COLO668 (cell line): ENCODE measurements at regions not wholly inside any gene's neighbourhood (a gene's known extent, or its start where the extent isn't known, plus 50 kb on each side); places are given as distances from the start of the nearest gene placed in this dataset.
A peak's percentile ranks its signal among the peaks of the same experiment; 100 is the strongest.

Source experiments
- DNase-seq: peaks from one replicate; lab custom pipeline; 2025; ENCODE audit not compliant: unreplicated experiment; lab: John Stamatoyannopoulos, UW

DNA sequence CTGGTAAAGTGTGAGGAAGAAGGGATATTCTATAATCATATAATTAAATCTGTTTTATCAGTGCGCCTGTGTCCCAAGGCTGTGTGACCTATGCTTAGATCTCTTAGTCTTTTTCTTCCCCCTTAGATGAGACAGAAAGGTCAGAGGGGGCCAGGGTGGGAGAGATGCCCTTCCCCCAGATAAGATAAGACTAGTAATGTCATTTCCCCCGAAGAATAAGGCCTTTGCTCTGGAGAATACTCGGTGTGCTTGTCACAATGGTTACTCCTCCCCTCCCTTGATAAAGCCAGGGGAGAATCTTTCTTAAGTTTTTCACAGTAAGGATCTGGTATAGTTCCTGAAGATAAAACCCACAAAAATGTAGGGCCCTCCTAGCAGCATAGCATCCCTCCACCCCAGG lies 1041.8 kb downstream of the SORCS3 start:
- no peak for DNase-seq

DNA sequence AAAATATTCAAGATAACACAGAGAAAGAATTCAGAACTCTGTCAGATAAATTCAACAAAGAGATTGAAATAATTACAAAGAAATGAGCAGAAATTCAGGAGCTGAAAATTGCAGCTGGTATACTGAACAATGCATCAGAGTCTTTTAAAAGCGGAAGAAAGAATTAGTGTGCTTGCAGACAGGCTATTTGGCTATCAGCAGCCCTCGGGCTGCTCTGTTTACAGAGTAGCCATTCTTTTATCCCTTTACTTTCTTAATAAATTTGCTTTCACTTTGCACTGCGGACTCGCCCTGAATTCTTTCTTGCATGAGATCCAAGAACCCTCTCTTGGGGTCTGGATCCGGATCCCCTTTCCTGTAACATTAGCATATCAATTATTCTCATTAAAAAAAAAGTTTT lies 1040.0 kb downstream of the SORCS3 start:
- DNase-seq = no peak

DNA sequence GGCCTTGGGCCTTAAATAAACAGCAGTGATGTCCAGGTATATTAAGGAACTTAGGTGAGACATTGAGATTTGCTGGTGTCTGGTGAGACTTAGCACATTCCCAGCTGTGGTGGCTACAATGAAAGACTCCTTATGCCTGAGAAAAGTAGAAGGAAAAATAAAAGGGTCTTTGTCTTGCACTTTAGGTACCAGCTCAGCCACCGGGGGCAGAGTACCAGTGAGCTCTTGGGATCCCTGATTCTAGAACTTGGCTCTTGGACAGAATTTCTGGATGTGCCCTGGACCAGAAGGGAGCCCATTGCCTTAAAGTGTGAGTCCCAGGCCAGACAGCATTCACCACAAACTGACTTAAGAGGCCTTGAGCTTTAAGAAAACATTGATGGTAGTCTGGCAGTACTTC lies 1038.7 kb downstream of the SORCS3 start:
- DNase-seq = no peak

DNA sequence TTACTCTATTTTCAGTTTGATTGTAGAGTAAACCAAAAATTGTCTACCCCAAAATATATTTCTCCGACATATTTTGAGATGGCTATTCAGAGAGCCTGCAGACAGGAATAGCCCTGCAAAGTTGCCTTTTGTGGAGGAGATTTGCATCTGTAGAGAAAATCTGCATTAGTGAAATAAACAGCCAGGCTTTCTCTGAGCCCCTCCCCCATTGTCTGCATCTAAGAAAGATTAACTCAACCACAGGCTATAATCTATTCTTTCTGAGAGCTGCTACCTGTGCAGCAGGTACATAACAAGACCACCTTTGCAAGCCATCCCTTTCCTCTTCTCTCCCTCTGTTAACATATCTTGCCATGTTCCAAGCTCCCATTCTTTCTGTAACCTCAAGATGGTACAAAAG lies 1034.2 kb downstream of the SORCS3 start:
- no peak for DNase-seq

DNA sequence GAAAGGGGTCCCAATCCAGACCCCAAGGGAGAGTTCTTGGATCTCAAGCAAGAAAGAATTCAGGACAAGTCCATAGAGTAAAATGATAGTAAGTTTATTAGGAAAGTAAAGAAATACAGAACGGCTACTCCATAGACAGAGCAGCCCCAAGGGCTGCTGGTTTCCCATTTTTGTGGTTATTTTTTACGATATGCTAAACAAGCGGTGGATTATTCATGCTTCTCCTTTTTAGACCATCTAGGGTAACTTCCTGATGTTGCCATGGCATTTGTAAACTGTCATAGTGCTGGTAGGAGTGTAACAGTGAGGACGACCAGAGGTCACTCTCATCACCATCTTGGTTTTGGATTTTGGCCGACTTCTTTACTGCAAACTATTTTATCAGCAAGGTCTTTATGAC lies 1033.4 kb downstream of the SORCS3 start:
- DNase-seq = no peak

DNA sequence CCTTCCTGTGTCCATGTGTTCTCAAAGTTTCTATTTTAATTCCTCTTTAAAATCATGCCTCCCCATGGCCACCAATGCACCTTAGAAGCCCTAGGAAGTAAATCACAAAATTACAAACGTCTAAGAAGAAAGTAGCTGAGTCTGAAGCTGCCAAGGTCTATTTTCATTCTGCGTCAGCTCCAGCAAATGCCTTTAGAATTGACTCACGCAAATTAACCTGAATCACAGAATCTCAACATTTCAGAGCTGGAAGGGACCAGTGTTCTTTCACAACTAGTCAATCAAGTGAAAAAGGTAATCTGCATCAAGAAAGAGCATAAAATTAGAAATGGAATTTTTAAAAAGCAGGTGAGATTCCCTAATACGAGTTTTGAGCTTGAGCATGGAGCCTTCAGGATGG lies 1017.6 kb downstream of the SORCS3 start:
- no peak for DNase-seq

DNA sequence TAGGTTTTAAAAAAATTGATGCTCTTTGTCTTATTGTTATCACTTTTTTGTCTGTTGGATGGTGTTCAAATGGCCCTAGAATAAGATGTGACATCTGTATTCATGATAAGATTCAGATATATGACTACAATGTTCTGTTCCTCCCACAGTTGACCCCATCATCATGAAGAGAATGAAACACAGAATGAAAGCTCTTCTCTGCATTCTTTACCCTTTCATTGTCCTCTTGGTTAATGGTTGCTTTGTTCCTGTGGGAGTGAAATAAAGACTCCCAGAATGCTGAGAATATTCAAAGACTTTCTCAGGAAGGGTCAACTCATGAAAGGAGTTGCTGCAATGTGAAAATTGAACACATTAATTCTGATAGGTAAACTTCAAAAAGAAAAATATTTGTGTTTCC lies 1015.8 kb downstream of the SORCS3 start:
- no peak for DNase-seq

GRCh38 chr10:105650306-105650705 lies 1009.2 kb downstream of the SORCS3 start:
- DNase-seq = no peak

DNA sequence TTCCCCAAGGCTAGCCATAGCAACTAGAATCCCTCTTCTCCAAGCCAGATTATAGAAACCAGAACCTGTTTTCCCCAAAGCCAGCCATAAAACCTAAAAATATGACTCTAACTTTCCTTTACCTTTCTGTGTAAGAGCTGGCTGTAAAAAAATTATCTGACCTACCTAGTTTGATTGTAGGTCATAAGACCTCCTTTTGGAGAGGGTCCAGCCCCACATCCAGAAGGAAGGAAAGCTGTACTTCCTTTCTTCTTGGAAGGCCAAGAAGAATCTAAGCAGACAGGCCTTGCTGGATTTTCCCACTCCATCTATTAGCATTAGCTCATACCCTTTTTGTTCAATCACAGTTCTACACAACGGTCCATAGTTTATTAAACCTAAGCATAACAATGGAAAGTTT lies 1006.3 kb downstream of the SORCS3 start:
- DNase-seq = no peak

DNA sequence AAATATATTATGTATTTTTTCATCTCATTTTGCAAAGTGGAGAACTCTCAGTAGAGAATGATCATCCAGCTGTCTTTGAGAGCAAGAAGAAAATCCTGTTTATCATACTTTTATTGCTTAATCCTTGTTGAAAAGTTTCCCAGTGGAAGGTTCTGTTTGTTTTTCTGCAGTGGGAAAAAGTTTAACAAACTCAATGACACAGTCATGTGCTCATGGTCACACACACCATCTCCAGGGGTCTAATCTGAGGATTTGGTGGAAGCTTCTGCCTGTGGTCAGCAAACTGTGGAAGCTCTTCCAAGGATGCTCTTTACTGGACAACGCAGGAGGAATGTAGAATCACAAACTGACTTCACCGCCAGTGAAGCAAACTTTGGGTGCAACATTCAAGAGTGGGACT lies 1003.9 kb downstream of the SORCS3 start:
- DNase-seq = no peak

- no peak for DNase-seq
These were observed 1003.5 kb downstream of the SORCS3 start for GRCh38 chr10:105644559-105644958.

- DNase-seq = no peak
These were observed 1003.0 kb downstream of the SORCS3 start for GRCh38 chr10:105644091-105644490.

- no peak for DNase-seq
These were observed 1002.6 kb downstream of the SORCS3 start for GRCh38 chr10:105643660-105644059.

DNA sequence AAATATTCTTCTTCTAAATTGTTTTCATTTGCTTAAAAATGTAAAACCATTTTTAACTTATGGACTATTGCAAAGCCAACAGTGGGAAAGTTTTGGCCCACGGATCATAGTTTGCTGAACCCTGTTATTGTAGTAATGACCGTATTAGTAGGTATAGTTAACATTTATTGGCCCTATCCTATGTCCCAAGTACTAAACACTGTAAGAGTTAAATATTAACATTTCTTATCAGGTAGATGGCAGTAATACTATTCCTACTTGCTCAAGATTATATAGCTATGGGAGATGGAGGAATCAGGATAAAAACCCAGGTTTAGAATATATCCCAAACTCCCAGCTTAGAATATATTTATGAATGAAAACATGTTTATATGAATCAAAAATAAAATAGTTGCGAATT lies 993.2 kb downstream of the SORCS3 start:
- DNase-seq = no peak

DNA sequence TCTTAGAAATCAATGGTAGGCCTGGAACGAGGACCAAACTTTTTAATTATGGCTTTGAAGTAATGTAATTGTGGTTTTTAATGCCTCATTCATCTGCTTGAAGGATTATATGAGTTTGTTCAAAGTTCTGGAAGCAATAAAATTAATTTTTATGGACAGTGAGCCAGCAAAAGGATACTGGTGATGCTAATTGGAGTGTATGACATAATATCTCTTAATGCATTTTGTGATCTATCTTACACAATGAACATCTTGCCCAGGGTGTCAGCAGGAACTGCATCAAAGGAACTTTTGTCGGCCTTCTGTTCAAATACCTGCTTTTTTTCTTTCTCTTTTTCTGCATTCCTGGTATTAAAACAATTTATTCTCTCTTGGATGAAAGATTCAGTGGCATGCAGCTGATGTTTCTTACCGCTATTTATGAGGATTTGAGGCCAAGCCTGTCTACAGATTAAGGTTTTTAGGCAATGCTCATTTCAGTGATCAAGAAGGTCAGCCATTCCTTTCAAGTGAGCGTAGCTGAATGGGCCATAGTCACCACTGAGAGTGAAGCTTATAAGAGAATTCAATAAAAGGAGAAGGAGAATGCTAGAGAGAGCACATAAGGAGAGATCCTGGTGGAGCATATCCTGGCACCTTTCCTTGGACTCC lies 974.8 kb downstream of the SORCS3 start:
- no peak for DNase-seq

- DNase-seq = peak; percentile 1
These were observed 970.2 kb downstream of the SORCS3 start for GRCh38 chr10:105611244-105611798.

GRCh38 chr10:105609451-105609850 lies 968.4 kb downstream of the SORCS3 start:
- no peak for DNase-seq

- DNase-seq = no peak
These were observed 964.8 kb downstream of the SORCS3 start for GRCh38 chr10:105605918-105606317.

- no peak for DNase-seq
These were observed 964.0 kb downstream of the SORCS3 start for GRCh38 chr10:105605104-105605503.

DNA sequence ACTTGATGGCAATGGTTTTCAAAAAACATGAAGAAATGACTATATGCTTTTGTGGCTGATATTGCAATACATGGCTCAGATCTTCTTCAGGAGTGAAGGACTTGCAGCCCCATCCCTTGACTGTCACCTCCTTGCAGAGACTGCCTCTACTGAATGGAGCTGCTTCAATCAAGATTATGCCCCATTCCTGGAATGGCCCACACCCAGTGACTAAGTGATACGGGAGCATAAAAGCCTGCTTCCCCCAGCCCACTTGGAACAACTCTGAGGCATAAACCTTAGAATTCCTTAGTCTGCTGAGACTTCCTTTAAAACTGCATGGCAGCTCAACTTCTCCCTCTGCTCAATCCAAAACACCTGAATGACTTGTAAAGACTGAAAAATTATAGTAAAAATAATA lies 957.1 kb downstream of the SORCS3 start:
- DNase-seq = no peak

DNA sequence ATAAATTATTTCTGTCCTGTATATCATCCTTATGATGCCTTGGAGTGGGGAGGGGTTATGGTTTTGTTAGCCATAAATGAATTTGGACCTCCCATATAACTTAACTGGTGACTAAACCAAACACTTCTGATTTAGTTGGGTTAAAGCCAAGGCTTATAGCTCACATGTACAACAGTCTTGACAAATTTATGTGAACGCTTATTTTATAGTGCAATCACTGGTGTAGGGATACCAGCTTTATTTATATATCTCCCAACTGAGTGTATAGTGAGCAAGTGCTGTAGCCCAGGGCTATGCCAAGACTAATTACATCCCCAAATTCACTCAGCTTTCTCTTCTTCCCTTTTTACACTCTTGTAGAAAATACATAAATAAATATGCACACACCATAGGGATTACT lies 956.2 kb downstream of the SORCS3 start:
- no peak for DNase-seq

DNA sequence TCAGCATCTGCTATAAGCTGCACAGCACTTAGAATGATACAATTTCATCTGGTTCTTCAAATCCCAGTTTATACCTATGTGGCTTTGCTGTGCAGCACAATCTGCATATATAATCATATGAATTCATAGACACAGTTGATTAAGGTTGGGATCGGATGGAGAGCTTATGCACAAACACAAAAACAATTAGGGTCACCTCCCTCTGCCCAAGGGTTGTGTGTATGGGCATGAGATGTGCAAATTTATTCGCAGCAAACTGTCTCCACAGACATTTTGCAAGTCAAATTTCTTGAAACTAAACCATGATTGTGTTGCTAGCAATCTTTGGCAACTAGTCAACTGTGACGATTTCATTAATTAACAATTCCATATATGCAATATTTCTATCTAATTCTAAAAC lies 955.7 kb downstream of the SORCS3 start:
- no peak for DNase-seq

- DNase-seq = no peak
These were observed 953.2 kb downstream of the SORCS3 start for GRCh38 chr10:105594296-105594695.
